ENCODE measurements at regions not wholly inside any gene's neighbourhood (a gene's known extent, or its start where the extent isn't known, plus 50 kb on each side); places are given as distances from the start of the nearest gene placed in this dataset.

GRCh38 chr2:241994556-241995213 lies 125.2 kb downstream of the RTP5 start (continued):
- TF ChIP-seq CHD7 (IDR thresholded peaks at IDR 0.05; ENCODE audit: insufficient replicate concordance, low read length) (no peak), SP2 (IDR thresholded peaks at IDR 0.05; ENCODE audit: low read length) (no peak), SAP30 (IDR thresholded peaks at IDR 0.05; ENCODE audit: insufficient read depth, insufficient replicate concordance, low read length) (no peak), ZNF274 (IDR thresholded peaks at IDR 0.05; ENCODE audit: borderline replicate concordance, extremely low read depth, low read length) (no peak), RBBP5 (IDR thresholded peaks at IDR 0.05; ENCODE audit: borderline replicate concordance, low read depth, low read length) (no peak), EGR1 (IDR thresholded peaks at IDR 0.05; ENCODE audit: borderline replicate concordance, low read depth, low read length) (no peak), CBX8 (IDR thresholded peaks at IDR 0.05; ENCODE audit: borderline replicate concordance, low read depth, low read length) (no peak), TAF1 (IDR thresholded peaks at IDR 0.05; ENCODE audit: low read depth, low read length) (no peak), SRF (IDR thresholded peaks at IDR 0.05; ENCODE audit: low read depth, low read length) (no peak), TAF7 (optimal IDR thresholded peaks at IDR 0.05; ENCODE audit: borderline replicate concordance, low read depth, low read length) (no peak), NANOG (IDR thresholded peaks at IDR 0.05; ENCODE audit: insufficient read depth, low read depth, low read length, poor library complexity, severe bottlenecking) (no peak)

Data from H1 (cell line).